NCI-H2196 treated with DMSO at 0.1 percent for 48 hours (cell line): ENCODE measurements at regions not wholly inside any gene's neighbourhood (a gene's known extent, or its start where the extent isn't known, plus 50 kb on each side); places are given as distances from the start of the nearest gene placed in this dataset.

Experiments used
- DNase-seq: peaks from one replicate; lab custom pipeline; 2025; ENCODE audit not compliant: unreplicated experiment; lab: John Stamatoyannopoulos, UW

- no peak for DNase-seq
Measured at GRCh38 chr10:4316161-4316810, 509.7 kb upstream of the AKR1E2 start.

- no peak for DNase-seq
Measured at GRCh38 chr10:4315551-4315950, 510.5 kb upstream of the AKR1E2 start.

- DNase-seq: no peak
Measured at GRCh38 chr10:4313051-4313450, 513.0 kb upstream of the AKR1E2 start.

GRCh38 chr10:4312051-4312835 is 513.8 kb upstream of the AKR1E2 start:
- no peak for DNase-seq

- DNase-seq: no peak
Measured at GRCh38 chr10:4310172-4310571, 515.8 kb upstream of the AKR1E2 start.

- no peak for DNase-seq
Measured at GRCh38 chr10:4307910-4308309, 518.1 kb upstream of the AKR1E2 start.

- no peak for DNase-seq
Measured at GRCh38 chr10:4306871-4307270, 519.1 kb upstream of the AKR1E2 start.

- no peak for DNase-seq
Measured at GRCh38 chr10:4303045-4303444, 518.0 kb upstream of the KLF6 start.

- DNase-seq: no peak
Measured at GRCh38 chr10:4301291-4302045, 516.5 kb upstream of the KLF6 start.

- DNase-seq: no peak
Measured at GRCh38 chr10:4296161-4296560, 511.2 kb upstream of the KLF6 start.

GRCh38 chr10:4294996-4295792 is 510.2 kb upstream of the KLF6 start:
- no peak for DNase-seq

- DNase-seq: no peak
Measured at GRCh38 chr10:4294271-4294670, 509.3 kb upstream of the KLF6 start.

GRCh38 chr10:4291990-4292389 is 507.0 kb upstream of the KLF6 start:
- no peak for DNase-seq

- DNase-seq: no peak
Measured at GRCh38 chr10:4285121-4285520, 500.1 kb upstream of the KLF6 start.

- no peak for DNase-seq
Measured at GRCh38 chr10:4283846-4284610, 499.0 kb upstream of the KLF6 start.

GRCh38 chr10:4282496-4282895 is 497.5 kb upstream of the KLF6 start:
- DNase-seq: no peak

GRCh38 chr10:4281190-4281825 is 496.3 kb upstream of the KLF6 start:
- no peak for DNase-seq

GRCh38 chr10:4280461-4281189 is 495.6 kb upstream of the KLF6 start:
- DNase-seq: no peak

GRCh38 chr10:4279655-4280054 is 494.6 kb upstream of the KLF6 start:
- no peak for DNase-seq
